Thoracic aorta (tissue), 2 donors: ENCODE measurements at regions not wholly inside any gene's neighbourhood (a gene's known extent, or its start where the extent isn't known, plus 50 kb on each side); places are given as distances from the start of the nearest gene placed in this dataset.

Experiments used
- ATAC-seq: fragments of 150-250 bp; one replicate; pipeline ENCODE4 v1.8.0; 2017; ENCODE audit warnings: low read depth; ENCODE audit not compliant: insufficient number of reproducible peaks, low FRiP score
- DNase-seq: peaks from one replicate; pipeline ENCODE4 v3.0.0-alpha.2; 2020; ENCODE audit warnings: low spot score
- H3K27ac ChIP-seq, 2 donors: fragments of 200-600 bp; sonication (generic); 1 replicate in 1 of 2; 2 replicates in 1 of 2; pipeline ENCODE4 v1.5.1; 2016; ENCODE audit warnings: mild to moderate bottlenecking in 2 of 2, moderate library complexity in 2 of 2
- H3K27me3 ChIP-seq: fragments of 200-600 bp; sonication (generic); replicated peaks from 2 replicates; pipeline ENCODE4 v1.6.0; 2016; ENCODE audit warnings: mild to moderate bottlenecking; ENCODE audit not compliant: insufficient read depth
- H3K36me3 ChIP-seq: fragments of 200-600 bp; sonication (generic); one replicate; pipeline ENCODE4 v1.5.1; 2016
- H3K4me1 ChIP-seq, 2 donors: fragments of 200-600 bp; sonication (generic); 1 replicate in 1 of 2; 2 replicates in 1 of 2; pipeline versions ENCODE4 v1.5.1 to v1.6.0; 2016; ENCODE audit warnings: low read depth in 2 of 2, mild to moderate bottlenecking in 1 of 2; ENCODE audit not compliant: control insufficient read depth in 1 of 2
- H3K4me3 ChIP-seq: fragments of 200-600 bp; sonication (generic); 2 replicates; pipeline ENCODE4 v1.5.1; 2016; ENCODE audit warnings: mild to moderate bottlenecking
- H3K9me3 ChIP-seq: fragments of 200-600 bp; sonication (generic); 2 replicates; pipeline ENCODE4 v1.5.1; 2016
- CTCF ChIP-seq: fragments of 200-600 bp; sonication (generic); IDR thresholded peaks from one replicate; pipeline ENCODE4 v1.5.1; 2019; ENCODE audit warnings: antibody characterized with exemption

DNA sequence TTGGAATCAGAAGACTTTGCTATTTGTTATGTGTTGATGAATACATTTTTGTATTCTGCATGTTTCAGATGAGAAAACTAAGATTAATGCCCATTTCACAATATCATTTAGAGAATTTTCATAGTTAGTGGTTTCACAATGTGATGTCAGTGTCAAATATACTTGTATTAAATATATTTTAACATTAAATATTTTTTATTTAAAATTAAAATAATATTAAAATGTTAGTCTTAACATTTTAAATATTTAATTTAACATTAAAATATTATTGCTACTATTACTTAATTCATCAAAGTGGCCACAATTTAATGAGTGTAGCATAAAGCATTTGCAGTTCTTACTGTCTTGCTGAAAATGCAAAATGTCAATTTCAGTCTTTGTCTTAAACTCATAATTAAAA lies 478.8 kb downstream of the KCNJ2 start:
- DNase-seq, result no peak
- Histone ChIP-seq H3K4me1 (no peaks in the 10 kb centered on the region), H3K27ac (no peak overlapping the region), H3K9me3 (no peaks in the 10 kb centered on the region), H3K4me3 (no peak overlapping the region), H3K36me3 (no peaks in the 10 kb centered on the region), H3K27me3 (no peaks in the 10 kb centered on the region)
- no peak for ATAC-seq
- TF ChIP-seq CTCF, result no peak

DNA sequence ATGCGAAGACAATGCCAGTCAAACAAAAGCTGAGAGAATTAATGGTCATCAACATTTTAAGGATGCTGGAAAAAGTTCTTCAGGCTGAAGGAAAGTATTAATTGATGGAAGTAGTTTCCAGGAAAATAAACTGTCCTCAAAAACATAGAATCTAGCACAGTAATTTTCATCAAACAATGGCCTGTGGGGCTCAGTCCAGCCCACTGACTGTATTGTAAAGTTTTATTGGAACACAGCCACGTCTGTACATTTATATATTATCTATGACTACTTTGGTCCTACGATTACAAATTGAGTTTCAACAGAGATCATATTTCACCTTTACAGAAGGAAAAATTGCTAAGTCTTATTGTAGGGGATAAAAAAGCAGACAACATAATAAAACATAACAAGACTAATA lies 484.5 kb downstream of the KCNJ2 start:
- Histone ChIP-seq H3K36me3 (no peaks in the 10 kb centered on the region), H3K4me1 (no peaks in the 10 kb centered on the region), H3K27me3 (no peaks in the 10 kb centered on the region), H3K4me3 (no peak overlapping the region), H3K9me3 (no peaks in the 10 kb centered on the region), H3K27ac (no peak overlapping the region)
- TF ChIP-seq CTCF, result no peak
- no peak for DNase-seq
- ATAC-seq, result no peak

DNA sequence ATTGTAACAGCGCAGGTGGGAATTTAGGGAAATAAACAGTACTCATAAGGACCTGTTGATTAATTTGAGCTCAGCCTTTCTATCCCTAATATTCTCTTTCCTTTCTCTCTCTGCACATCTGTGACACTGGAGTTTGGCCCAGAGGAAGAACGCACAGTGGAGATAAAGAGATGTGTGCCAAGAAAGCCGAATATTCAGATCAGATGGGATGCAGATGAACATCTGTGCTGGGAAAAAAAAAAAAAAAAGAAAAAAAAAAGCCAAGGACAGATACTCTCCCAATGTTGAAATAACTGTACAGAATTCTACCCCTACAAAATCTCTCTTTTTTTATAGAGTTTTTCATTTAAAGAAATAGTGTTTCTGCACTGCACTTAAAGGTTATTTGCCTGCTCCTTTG lies 485.4 kb downstream of the KCNJ2 start:
- TF ChIP-seq CTCF, result no peak
- Histone ChIP-seq H3K9me3 (no peaks in the 10 kb centered on the region), H3K27ac (no peak overlapping the region), H3K4me3 (no peak overlapping the region), H3K27me3 (no peaks in the 10 kb centered on the region), H3K36me3 (no peaks in the 10 kb centered on the region), H3K4me1 (no peaks in the 10 kb centered on the region)
- ATAC-seq, result no peak
- DNase-seq, result no peak

- no peaks in the 10 kb centered on the region for H3K36me3 ChIP-seq
- no peaks in the 10 kb centered on the region for H3K9me3 ChIP-seq
- H3K27ac ChIP-seq, result no peak overlapping the region
- H3K27me3 ChIP-seq, result no peaks in the 10 kb centered on the region
- ATAC-seq (no peak), DNase-seq (no peak)
- no peaks in the 10 kb centered on the region for H3K4me1 ChIP-seq
- TF ChIP-seq CTCF, result no peak
- H3K4me3 ChIP-seq, result no peak overlapping the region
Measured at GRCh38 chr17:70655176-70655958, 486.0 kb downstream of the KCNJ2 start.

DNA sequence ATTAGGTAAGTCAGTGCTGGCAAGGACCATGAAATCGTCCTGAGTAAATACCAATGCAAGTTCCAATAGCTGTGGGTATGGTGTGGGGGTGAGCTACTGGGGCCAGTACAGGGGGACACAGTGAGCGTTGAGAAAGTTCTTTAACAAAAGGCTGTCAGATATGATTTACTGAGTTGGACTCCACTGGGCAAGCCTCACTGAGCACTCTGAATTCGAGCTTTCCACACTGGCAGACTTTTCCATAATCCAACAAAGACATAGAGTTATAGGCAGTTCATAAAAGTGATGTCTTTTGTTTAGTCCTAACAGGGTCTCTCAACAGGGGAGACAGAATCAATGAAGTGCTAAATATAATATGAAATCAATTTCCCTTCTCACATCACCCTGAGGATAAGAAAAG lies 489.0 kb downstream of the KCNJ2 start:
- Histone ChIP-seq H3K27me3 (no peaks in the 10 kb centered on the region), H3K4me1 (no peaks in the 10 kb centered on the region), H3K36me3 (no peaks in the 10 kb centered on the region), H3K4me3 (no peak overlapping the region), H3K27ac (no peak overlapping the region), H3K9me3 (no peaks in the 10 kb centered on the region)
- no peak for ATAC-seq
- no peak for TF ChIP-seq CTCF
- DNase-seq, result no peak
